ENCODE measurements at regions not wholly inside any gene's neighbourhood (a gene's known extent, or its start where the extent isn't known, plus 50 kb on each side); places are given as distances from the start of the nearest gene placed in this dataset.

DNA sequence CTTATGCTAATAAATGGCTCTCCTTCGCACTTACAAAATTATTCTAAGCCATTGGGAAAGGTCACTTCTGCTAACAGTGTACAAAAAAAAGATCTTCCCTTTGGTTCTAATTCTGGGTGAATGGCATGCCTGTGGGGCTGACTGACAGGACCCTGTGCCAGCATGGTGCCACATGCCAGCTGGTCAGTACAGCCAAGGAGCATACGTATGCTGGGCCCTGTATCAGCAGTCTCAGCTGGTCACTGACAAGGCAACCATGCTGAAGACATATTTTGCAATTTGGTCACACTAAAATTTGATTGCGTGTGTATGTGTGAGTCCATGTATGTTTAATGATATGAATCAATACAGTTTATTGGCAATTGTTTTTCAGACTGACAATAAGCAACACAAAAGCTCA lies 246.1 kb downstream of the TBL1XR1 start:
- no peak for TF ChIP-seq POLR2A (IDR thresholded peaks at IDR 0.05)
- TF ChIP-seq, protein P1, sequence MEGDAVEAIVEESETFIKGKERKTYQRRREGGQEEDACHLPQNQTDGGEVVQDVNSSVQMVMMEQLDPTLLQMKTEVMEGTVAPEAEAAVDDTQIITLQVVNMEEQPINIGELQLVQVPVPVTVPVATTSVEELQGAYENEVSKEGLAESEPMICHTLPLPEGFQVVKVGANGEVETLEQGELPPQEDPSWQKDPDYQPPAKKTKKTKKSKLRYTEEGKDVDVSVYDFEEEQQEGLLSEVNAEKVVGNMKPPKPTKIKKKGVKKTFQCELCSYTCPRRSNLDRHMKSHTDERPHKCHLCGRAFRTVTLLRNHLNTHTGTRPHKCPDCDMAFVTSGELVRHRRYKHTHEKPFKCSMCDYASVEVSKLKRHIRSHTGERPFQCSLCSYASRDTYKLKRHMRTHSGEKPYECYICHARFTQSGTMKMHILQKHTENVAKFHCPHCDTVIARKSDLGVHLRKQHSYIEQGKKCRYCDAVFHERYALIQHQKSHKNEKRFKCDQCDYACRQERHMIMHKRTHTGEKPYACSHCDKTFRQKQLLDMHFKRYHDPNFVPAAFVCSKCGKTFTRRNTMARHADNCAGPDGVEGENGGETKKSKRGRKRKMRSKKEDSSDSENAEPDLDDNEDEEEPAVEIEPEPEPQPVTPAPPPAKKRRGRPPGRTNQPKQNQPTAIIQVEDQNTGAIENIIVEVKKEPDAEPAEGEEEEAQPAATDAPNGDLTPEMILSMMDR (IDR thresholded peaks at IDR 0.05): no peak

Data from lower leg skin (tissue), 3 donors.